ENCODE measurements at regions not wholly inside any gene's neighbourhood (a gene's known extent, or its start where the extent isn't known, plus 50 kb on each side); places are given as distances from the start of the nearest gene placed in this dataset.

GRCh38 chr2:22377268-22377667 is 1007.7 kb upstream of the KLHL29 start:
- Histone ChIP-seq H3K4me3 (no peak overlapping the region), H3K27me3 (peaks cover 0 to 4% (median 0%) of the 10 kb centered on the region in 4 donors), H3K27ac (no peak overlapping the region), H3K36me3 (no peaks in the 10 kb centered on the region), H3K9me3 (no peaks in the 10 kb centered on the region), H3K4me1 (no peaks in the 10 kb centered on the region)
- TF ChIP-seq, protein P1, sequence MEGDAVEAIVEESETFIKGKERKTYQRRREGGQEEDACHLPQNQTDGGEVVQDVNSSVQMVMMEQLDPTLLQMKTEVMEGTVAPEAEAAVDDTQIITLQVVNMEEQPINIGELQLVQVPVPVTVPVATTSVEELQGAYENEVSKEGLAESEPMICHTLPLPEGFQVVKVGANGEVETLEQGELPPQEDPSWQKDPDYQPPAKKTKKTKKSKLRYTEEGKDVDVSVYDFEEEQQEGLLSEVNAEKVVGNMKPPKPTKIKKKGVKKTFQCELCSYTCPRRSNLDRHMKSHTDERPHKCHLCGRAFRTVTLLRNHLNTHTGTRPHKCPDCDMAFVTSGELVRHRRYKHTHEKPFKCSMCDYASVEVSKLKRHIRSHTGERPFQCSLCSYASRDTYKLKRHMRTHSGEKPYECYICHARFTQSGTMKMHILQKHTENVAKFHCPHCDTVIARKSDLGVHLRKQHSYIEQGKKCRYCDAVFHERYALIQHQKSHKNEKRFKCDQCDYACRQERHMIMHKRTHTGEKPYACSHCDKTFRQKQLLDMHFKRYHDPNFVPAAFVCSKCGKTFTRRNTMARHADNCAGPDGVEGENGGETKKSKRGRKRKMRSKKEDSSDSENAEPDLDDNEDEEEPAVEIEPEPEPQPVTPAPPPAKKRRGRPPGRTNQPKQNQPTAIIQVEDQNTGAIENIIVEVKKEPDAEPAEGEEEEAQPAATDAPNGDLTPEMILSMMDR (IDR thresholded peaks at IDR 0.05): no peak
- intact Hi-C loops (cut with DNase I): no loop called here
- WGBS, 2 donors: 28 to 38% methylated on average over 6 of the region's 6 CpGs
- FAIRE-seq (no peak), DNase-seq (no peak), ATAC-seq (no peak)

- Histone ChIP-seq H3K4me3 (no peak overlapping the region), H3K27ac (no peak overlapping the region), H3K4me1 (no peaks in the 10 kb centered on the region), H3K27me3 (no peaks in the 10 kb centered on the region), H3K36me3 (no peaks in the 10 kb centered on the region), H3K9me3 (no peaks in the 10 kb centered on the region)
- no peak for FAIRE-seq
- ATAC-seq: no peak
- no peak for DNase-seq
- 59 to 63% methylated on average over 11 of the region's 11 CpGs for WGBS, 2 donors
- TF ChIP-seq, protein P1 (IDR thresholded peaks at IDR 0.05): no peak
- intact Hi-C loops (cut with DNase I): no loop called here
These were observed 1002.4 kb upstream of the KLHL29 start for GRCh38 chr2:22382479-22383169.

DNA sequence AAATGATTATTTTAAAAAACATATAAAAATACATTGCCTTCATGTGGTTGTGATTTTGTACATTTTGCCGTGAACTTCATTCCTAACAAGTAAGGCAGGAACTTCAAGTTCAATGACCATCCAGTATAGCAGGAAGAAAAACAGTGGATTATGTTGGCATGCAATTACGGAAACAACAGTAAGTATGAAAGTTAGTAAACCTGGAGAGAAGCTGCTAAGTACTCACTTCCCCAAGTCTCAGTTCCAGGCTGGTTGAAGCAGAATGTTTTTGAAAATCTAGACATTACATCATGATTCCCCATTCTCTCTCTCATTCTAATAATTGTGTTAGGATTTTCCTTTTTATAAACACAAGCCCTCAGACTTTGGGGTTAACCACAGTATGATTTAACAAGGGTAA is 987.1 kb upstream of the KLHL29 start:
- TF ChIP-seq, protein P1 (IDR thresholded peaks at IDR 0.05): no peak
- WGBS, 2 donors: 68 to 69% methylated on average over 2 of the region's 2 CpGs
- intact Hi-C loops (cut with DNase I): no loop called here
- H3K27ac ChIP-seq: no peak overlapping the region
- no peak for DNase-seq
- ATAC-seq: no peak
- no peaks in the 10 kb centered on the region for H3K27me3 ChIP-seq
- no peaks in the 10 kb centered on the region for H3K4me1 ChIP-seq
- H3K9me3 ChIP-seq: no peaks in the 10 kb centered on the region
- H3K36me3 ChIP-seq: no peaks in the 10 kb centered on the region
- no peak for FAIRE-seq
- H3K4me3 ChIP-seq: no peak overlapping the region

- Histone ChIP-seq H3K27me3 (no peaks in the 10 kb centered on the region), H3K4me1 (no peaks in the 10 kb centered on the region), H3K36me3 (no peaks in the 10 kb centered on the region), H3K27ac (no peak overlapping the region), H3K9me3 (no peaks in the 10 kb centered on the region), H3K4me3 (no peak overlapping the region)
- intact Hi-C loops (cut with DNase I): no loop called here
- FAIRE-seq (no peak), DNase-seq (no peak), ATAC-seq (no peak)
- 66 to 76% methylated on average over 1 of the region's 1 CpG for WGBS, 2 donors
- TF ChIP-seq, protein P1 (IDR thresholded peaks at IDR 0.05): no peak
These were observed 981.2 kb upstream of the KLHL29 start for GRCh38 chr2:22403748-22404147.

- no peaks in the 10 kb centered on the region for H3K27me3 ChIP-seq
- H3K4me1 ChIP-seq: no peaks in the 10 kb centered on the region
- no peak for ATAC-seq
These were observed 978.4 kb upstream of the KLHL29 start for GRCh38 chr2:22406625-22407024.

More at GRCh38 chr2:22406625-22407024, 978.4 kb upstream of the KLHL29 start:
- intact Hi-C loops (cut with DNase I): no loop called here
- DNase-seq (no peak), FAIRE-seq (no peak)
- 81% methylated on average over 2 of the region's 2 CpGs for WGBS, 2 donors
- Histone ChIP-seq H3K4me3 (no peak overlapping the region), H3K36me3 (no peaks in the 10 kb centered on the region), H3K9me3 (no peaks in the 10 kb centered on the region), H3K27ac (no peak overlapping the region)
- TF ChIP-seq, protein P1 (IDR thresholded peaks at IDR 0.05): no peak

Measured in pancreas (tissue), 10 donors.